ENCODE measurements at regions not wholly inside any gene's neighbourhood (a gene's known extent, or its start where the extent isn't known, plus 50 kb on each side); places are given as distances from the start of the nearest gene placed in this dataset.
"Not testable (repeated sequence)": the region's sequence is repeated elsewhere in the genome, so short reads cannot be mapped to it uniquely, and the experiment has no call there.

DNA sequence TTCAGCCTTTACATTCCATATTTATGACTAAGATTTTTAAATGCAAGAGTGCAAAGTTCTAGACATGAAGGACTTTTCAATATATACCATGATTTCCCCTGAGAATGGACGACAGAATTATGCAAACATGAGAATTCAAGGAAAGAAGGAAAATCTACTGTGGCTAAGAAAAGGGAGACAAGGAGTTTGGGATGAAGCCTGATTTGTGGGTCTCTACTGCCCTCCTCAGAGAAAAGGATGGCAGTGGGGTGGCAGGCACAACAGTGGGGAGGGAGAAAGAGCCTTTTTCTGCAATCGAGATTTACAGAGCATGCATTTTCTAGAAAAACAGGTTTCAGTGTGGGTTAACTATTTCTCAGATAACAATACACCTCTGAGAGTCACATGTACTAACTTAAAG, 466.9 kb upstream of the NRSN1 start:
- no peak overlapping the region for H3K4me3 Mint-ChIP-seq (ENCODE audit: unreplicated experiment)
- peaks cover 11% of the 10 kb centered on the region for H3K4me1 Mint-ChIP-seq (ENCODE audit: unreplicated experiment)
- no peak overlapping the region for H3K27ac Mint-ChIP-seq (ENCODE audit: unreplicated experiment)
- TF ChIP-seq, protein P1, sequence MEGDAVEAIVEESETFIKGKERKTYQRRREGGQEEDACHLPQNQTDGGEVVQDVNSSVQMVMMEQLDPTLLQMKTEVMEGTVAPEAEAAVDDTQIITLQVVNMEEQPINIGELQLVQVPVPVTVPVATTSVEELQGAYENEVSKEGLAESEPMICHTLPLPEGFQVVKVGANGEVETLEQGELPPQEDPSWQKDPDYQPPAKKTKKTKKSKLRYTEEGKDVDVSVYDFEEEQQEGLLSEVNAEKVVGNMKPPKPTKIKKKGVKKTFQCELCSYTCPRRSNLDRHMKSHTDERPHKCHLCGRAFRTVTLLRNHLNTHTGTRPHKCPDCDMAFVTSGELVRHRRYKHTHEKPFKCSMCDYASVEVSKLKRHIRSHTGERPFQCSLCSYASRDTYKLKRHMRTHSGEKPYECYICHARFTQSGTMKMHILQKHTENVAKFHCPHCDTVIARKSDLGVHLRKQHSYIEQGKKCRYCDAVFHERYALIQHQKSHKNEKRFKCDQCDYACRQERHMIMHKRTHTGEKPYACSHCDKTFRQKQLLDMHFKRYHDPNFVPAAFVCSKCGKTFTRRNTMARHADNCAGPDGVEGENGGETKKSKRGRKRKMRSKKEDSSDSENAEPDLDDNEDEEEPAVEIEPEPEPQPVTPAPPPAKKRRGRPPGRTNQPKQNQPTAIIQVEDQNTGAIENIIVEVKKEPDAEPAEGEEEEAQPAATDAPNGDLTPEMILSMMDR (IDR thresholded peaks at IDR 0.05; ENCODE audit: unreplicated experiment), result no peak
- H3K27me3 Mint-ChIP-seq (ENCODE audit: unreplicated experiment), result no peaks in the 10 kb centered on the region
- no peaks in the 10 kb centered on the region for H3K36me3 Mint-ChIP-seq (ENCODE audit: low read depth, unreplicated experiment)
- no peaks in the 10 kb centered on the region for H3K9me3 Mint-ChIP-seq (ENCODE audit: unreplicated experiment)
- DNase-seq (ENCODE audit: low spot score), result peak; percentile 53

DNA sequence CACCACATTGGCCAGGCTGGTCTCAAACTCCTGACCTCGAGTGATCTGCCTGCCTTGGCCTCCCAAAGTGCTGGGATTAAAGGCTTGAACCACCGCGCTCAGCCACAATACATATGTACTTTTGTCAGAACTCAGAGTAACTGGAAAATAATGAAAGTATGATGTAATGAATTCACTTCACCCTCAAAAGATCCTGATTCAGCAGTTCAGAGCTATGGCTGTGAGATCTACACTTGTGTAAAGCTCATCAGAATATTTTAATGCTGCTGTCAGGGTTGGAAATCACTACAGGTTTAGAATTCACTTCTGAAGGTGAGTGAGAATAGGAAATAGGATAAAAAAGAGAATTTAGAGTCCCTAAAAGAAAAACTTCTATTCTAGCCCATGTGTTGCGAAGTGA, 464.5 kb upstream of the NRSN1 start:
- TF ChIP-seq, protein P1 (IDR thresholded peaks at IDR 0.05; ENCODE audit: unreplicated experiment), result no peak
- no peak for DNase-seq (ENCODE audit: low spot score)
- Mint-ChIP-seq H3K27me3 (ENCODE audit: unreplicated experiment) (no peaks in the 10 kb centered on the region), H3K36me3 (ENCODE audit: low read depth, unreplicated experiment) (no peaks in the 10 kb centered on the region), H3K4me1 (ENCODE audit: unreplicated experiment) (peaks cover 9% of the 10 kb centered on the region), H3K4me3 (ENCODE audit: unreplicated experiment) (no peak overlapping the region), H3K27ac (ENCODE audit: unreplicated experiment) (no peak overlapping the region), H3K9me3 (ENCODE audit: unreplicated experiment) (no peaks in the 10 kb centered on the region)

DNA sequence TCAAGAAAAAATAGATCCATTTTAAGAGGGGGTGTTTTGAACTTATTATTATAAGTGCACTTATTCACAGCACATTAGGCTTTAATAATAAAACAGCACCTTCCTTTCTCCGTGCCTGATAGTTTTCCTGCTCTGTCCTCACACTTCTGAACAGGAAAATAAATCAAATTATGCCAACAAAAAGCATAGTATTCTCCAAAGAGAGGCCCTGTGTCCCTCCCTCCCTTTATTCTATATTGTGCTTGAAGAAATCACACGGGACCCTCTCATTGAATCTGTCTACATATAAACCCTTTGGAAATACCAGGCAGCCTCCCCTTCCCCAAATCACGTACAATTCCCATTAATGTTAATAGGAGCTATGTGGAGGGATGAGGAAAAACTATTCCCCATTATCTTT, 462.9 kb upstream of the NRSN1 start:
- TF ChIP-seq, protein P1 (IDR thresholded peaks at IDR 0.05; ENCODE audit: unreplicated experiment), result no peak
- H3K27me3 Mint-ChIP-seq (ENCODE audit: unreplicated experiment), result no peaks in the 10 kb centered on the region
- DNase-seq (ENCODE audit: low spot score), result no peak
- H3K36me3 Mint-ChIP-seq (ENCODE audit: low read depth, unreplicated experiment), result no peaks in the 10 kb centered on the region
- H3K27ac Mint-ChIP-seq (ENCODE audit: unreplicated experiment), result no peak overlapping the region
- H3K9me3 Mint-ChIP-seq (ENCODE audit: unreplicated experiment), result no peaks in the 10 kb centered on the region
- H3K4me1 Mint-ChIP-seq (ENCODE audit: unreplicated experiment), result peaks cover 9% of the 10 kb centered on the region
- no peak overlapping the region for H3K4me3 Mint-ChIP-seq (ENCODE audit: unreplicated experiment)

DNA sequence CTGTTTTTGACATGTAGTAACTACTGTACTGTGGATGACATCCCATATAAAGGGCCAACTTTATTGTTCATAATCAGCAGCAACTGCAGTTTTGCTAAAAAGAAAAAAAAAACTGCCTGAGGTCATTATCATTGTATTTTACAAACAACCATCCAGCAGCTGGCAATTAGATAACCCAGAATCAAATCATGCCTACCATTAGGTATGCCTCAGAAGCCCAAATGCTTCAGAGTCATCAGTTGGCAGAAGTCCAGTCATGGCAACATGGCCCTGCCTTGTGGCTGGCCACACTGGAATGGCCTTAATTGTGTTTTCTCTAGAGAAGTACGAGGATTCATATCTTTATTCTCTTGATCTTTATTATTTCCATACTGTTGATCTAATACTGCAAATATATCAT, 462.4 kb upstream of the NRSN1 start:
- TF ChIP-seq, protein P1 (IDR thresholded peaks at IDR 0.05; ENCODE audit: unreplicated experiment), result no peak
- Mint-ChIP-seq H3K27me3 (ENCODE audit: unreplicated experiment) (no peaks in the 10 kb centered on the region), H3K9me3 (ENCODE audit: unreplicated experiment) (no peaks in the 10 kb centered on the region)

DNA sequence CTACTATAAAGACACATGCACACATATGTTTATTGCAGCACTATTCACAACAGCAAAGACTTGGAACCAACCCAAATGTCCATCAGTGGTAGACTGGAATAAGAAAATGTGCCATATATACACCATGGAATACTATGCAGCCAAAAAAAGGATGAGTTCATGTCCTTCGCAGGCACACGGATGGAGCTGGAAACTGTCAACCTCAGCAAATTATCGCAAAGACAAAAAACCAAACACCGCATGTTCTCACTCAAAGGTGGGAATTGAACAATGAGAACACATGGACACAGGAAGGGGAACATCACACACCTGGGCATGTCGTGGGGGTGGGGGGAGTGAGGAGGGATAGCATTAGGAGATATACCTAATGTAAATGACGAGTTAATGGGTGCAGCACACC, 460.1 kb upstream of the NRSN1 start:
- not testable (repeated sequence) for H3K4me3 Mint-ChIP-seq (ENCODE audit: unreplicated experiment); DNase-seq (ENCODE audit: low spot score); H3K36me3 Mint-ChIP-seq (ENCODE audit: low read depth, unreplicated experiment); H3K27ac Mint-ChIP-seq (ENCODE audit: unreplicated experiment); H3K9me3 Mint-ChIP-seq (ENCODE audit: unreplicated experiment); H3K4me1 Mint-ChIP-seq (ENCODE audit: unreplicated experiment); H3K27me3 Mint-ChIP-seq (ENCODE audit: unreplicated experiment)

More for the DNA sequence above, 462.4 kb upstream of the NRSN1 start:
- peaks cover 9% of the 10 kb centered on the region for H3K4me1 Mint-ChIP-seq (ENCODE audit: unreplicated experiment)
- no peak overlapping the region for H3K27ac Mint-ChIP-seq (ENCODE audit: unreplicated experiment)
- H3K36me3 Mint-ChIP-seq (ENCODE audit: low read depth, unreplicated experiment), result no peaks in the 10 kb centered on the region
- H3K4me3 Mint-ChIP-seq (ENCODE audit: unreplicated experiment), result no peak overlapping the region
- DNase-seq (ENCODE audit: low spot score), result no peak

DNA sequence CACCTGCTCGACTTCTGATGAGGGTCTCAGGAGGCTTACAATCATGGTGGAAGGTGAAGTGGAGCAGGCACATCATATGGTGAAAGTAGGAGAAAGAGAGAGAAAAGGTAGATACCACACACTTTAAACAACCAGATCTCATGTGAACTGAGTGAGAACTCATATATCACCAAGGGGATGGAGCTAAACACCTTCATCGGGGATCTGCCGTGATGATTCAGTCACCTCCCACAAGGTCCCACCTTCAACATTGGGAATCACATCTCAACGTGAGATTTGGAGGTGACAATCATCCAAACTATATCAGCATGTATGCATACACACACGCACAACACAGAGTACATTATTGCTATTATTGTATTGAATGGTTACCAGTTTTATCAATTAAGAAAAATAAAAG, 453.3 kb upstream of the NRSN1 start:
- Mint-ChIP-seq H3K27ac (ENCODE audit: unreplicated experiment) (no peak overlapping the region), H3K9me3 (ENCODE audit: unreplicated experiment) (peaks cover 10% of the 10 kb centered on the region), H3K4me3 (ENCODE audit: unreplicated experiment) (no peak overlapping the region), H3K4me1 (ENCODE audit: unreplicated experiment) (no peaks in the 10 kb centered on the region), H3K36me3 (ENCODE audit: low read depth, unreplicated experiment) (peaks cover 18% of the 10 kb centered on the region), H3K27me3 (ENCODE audit: unreplicated experiment) (peaks cover 2% of the 10 kb centered on the region)
- no peak for DNase-seq (ENCODE audit: low spot score)
- TF ChIP-seq, protein P1 (IDR thresholded peaks at IDR 0.05; ENCODE audit: unreplicated experiment), result no peak
